Liver (tissue), 8 donors: ENCODE measurements at regions not wholly inside any gene's neighbourhood (a gene's known extent, or its start where the extent isn't known, plus 50 kb on each side); places are given as distances from the start of the nearest gene placed in this dataset.

ENCODE experiments used
- DNase-seq: peaks from one replicate; pipeline ENCODE4 v3.0.0-alpha.2; 2017; ENCODE audit warnings: low spot score
- H3K27ac ChIP-seq, 2 donors: one replicate each; pipeline ENCODE4 v1.7.0; 2013; ENCODE audit warnings: inconsistent platforms in 2 of 2, low read length in 2 of 2, control low read depth in 1 of 2, low read depth in 1 of 2, mild to moderate bottlenecking in 1 of 2
- H3K27me3 ChIP-seq, 4 donors: one replicate each; pipeline versions ENCODE4 v1.6.1 to v1.7.0; 2013; ENCODE audit warnings: low read length in 3 of 4, inconsistent platforms in 1 of 4, mild to moderate bottlenecking in 1 of 4, moderate library complexity in 1 of 4; ENCODE audit not compliant: control insufficient read depth in 4 of 4, insufficient read depth in 4 of 4
- H3K36me3 ChIP-seq, 4 donors: one replicate each; pipeline versions ENCODE4 v1.6.1 to v1.7.0; 2013; ENCODE audit warnings: low read length in 3 of 4, mild to moderate bottlenecking in 3 of 4, low read depth in 1 of 4, moderate library complexity in 1 of 4; ENCODE audit not compliant: control insufficient read depth in 4 of 4, insufficient read depth in 3 of 4
- H3K4me1 ChIP-seq, 4 donors: one replicate each; pipeline versions ENCODE4 v1.6.1 to v1.7.0; 2013; ENCODE audit warnings: low read length in 3 of 4, mild to moderate bottlenecking in 3 of 4, moderate library complexity in 1 of 4; ENCODE audit not compliant: control insufficient read depth in 4 of 4, insufficient read depth in 4 of 4
- H3K4me3 ChIP-seq, 3 donors: one replicate each; pipeline versions ENCODE4 v1.6.1 to v1.7.0; 2013; ENCODE audit warnings: low read length in 3 of 3, control low read depth in 1 of 3, low read depth in 1 of 3, mild to moderate bottlenecking in 1 of 3
- H3K9ac ChIP-seq, 2 donors: one replicate each; pipeline ENCODE4 v1.7.0; 2013; ENCODE audit warnings: low read length in 2 of 2, mild to moderate bottlenecking in 2 of 2, moderate library complexity in 2 of 2, control low read depth in 1 of 2, low read depth in 1 of 2
- H3K9me3 ChIP-seq, 4 donors: one replicate each; pipeline versions ENCODE4 v1.6.1 to v1.7.0; 2013; ENCODE audit warnings: low read length in 3 of 4; ENCODE audit not compliant: control insufficient read depth in 4 of 4
- FOXA1 ChIP-seq: IDR thresholded peaks from 2 replicates; pipeline ENCODE4 v1.6.1; 2016; ENCODE audit warnings: antibody characterized with exemption
- FOXA2 ChIP-seq: IDR thresholded peaks from 2 replicates; pipeline ENCODE4 v1.6.1; 2016; ENCODE audit warnings: antibody characterized with exemption
- GABPA ChIP-seq, 2 donors: IDR thresholded peaks in 1 of 2; conservative IDR thresholded peaks in 1 of 2; 2 replicates each; pipeline ENCODE4 v1.6.1; 2016; ENCODE audit warnings: antibody characterized with exemption in 2 of 2, mild to moderate bottlenecking in 1 of 2, moderate library complexity in 1 of 2
- HNF4A ChIP-seq, 2 donors: conservative IDR thresholded peaks; 2 replicates each; pipeline ENCODE4 v1.6.1; 2016; ENCODE audit warnings: antibody characterized with exemption in 2 of 2, mild to moderate bottlenecking in 2 of 2
- JUND ChIP-seq, 2 donors: IDR thresholded peaks; 2 replicates each; pipeline ENCODE4 v1.6.1; 2016; ENCODE audit warnings: antibody characterized with exemption in 2 of 2
- MAX ChIP-seq: IDR thresholded peaks from 2 replicates; pipeline ENCODE4 v1.6.1; 2016; ENCODE audit warnings: antibody characterized with exemption
- NR2F2 ChIP-seq: IDR thresholded peaks from 2 replicates; pipeline ENCODE4 v1.6.1; 2016; ENCODE audit warnings: antibody characterized with exemption
- RAD21 ChIP-seq, 2 donors: IDR thresholded peaks; 2 replicates each; pipeline ENCODE4 v1.6.1; 2016; ENCODE audit warnings: antibody characterized with exemption in 2 of 2, mild to moderate bottlenecking in 2 of 2
- REST ChIP-seq: IDR thresholded peaks from 2 replicates; pipeline ENCODE4 v1.6.1; 2016; ENCODE audit warnings: antibody characterized with exemption, mild to moderate bottlenecking
- RXRA ChIP-seq, 2 donors: IDR thresholded peaks; 2 replicates each; pipeline ENCODE4 v1.6.1; 2017 to 2018; ENCODE audit warnings: antibody characterized with exemption in 2 of 2, mild to moderate bottlenecking in 1 of 2
- SP1 ChIP-seq: IDR thresholded peaks from 2 replicates; pipeline ENCODE4 v1.6.1; 2018; ENCODE audit warnings: antibody characterized with exemption, mild to moderate bottlenecking
- TAF1 ChIP-seq: conservative IDR thresholded peaks from 2 replicates; pipeline ENCODE4 v1.6.1; 2016; ENCODE audit warnings: antibody characterized with exemption, mild to moderate bottlenecking
- ZBTB33 ChIP-seq: IDR thresholded peaks from 2 replicates; pipeline ENCODE4 v1.6.1; 2016; ENCODE audit warnings: antibody characterized with exemption
- WGBS: extraction: QIAGEN DNeasy Blood & Tissue Kit; methylation state at CpG from one replicate; pipeline ENCODE4 v1.1.7; 2013; 5-methylcytosine and 5-hydroxymethylcytosine counted together
- TF ChIP-seq, protein P1 (sequence below): IDR thresholded peaks from 2 replicates; pipeline ENCODE4 v1.6.1; 2016; ENCODE audit warnings: antibody characterized with exemption
- TF ChIP-seq, protein P2 (sequence below): fragments of 150-350 bp; IDR thresholded peaks from 2 replicates; pipeline ENCODE4 v1.5.1; 2017; ENCODE audit warnings: improper control_type of control experiment, low read depth, low read length; ENCODE audit not compliant: missing input control
- donor health status: healthy.
- donor health status: healthy.
- donor health status: healthy.
- donor health status: healthy.
- donor health status: healthy.

DNA sequence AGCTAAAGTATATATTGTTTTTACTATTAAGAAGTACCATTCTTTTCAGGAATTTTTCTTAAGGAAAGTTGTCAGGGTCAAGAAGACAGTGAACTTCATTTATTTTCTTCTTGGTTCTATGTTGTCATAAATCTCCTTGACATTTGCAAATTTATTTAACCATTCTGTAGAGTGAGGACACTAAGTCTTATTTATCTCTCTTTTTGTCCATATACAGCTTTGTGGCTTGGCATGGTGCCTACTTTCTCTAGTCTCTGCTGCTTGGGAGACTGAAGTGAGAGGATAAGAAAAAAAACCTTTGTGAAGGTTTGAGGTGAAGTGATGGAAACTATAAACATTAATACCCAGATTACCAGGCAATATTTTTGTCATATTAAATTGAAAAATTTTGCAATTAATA lies 1389.4 kb downstream of the SUCLG1 start:
- H3K36me3 ChIP-seq: no peaks in the 10 kb centered on the region
- no peak for TF ChIP-seq RXRA (IDR thresholded peaks at IDR 0.05)
- TF ChIP-seq JUND (IDR thresholded peaks at IDR 0.05): no peak
- TF ChIP-seq REST: no peak
- no peak for TF ChIP-seq GABPA (IDR thresholded peaks at IDR 0.05 in 1 of 2, conservative IDR thresholded peaks at IDR 0.05 in 1 of 2)
- no peak for TF ChIP-seq ZBTB33
- TF ChIP-seq TAF1: no peak
- no peak for TF ChIP-seq SP1
- TF ChIP-seq FOXA1: no peak
- TF ChIP-seq RAD21 (IDR thresholded peaks at IDR 0.05): no peak

GRCh38 chr2:83068714-83069113 lies 1390.4 kb downstream of the SUCLG1 start:
- no peak for DNase-seq
- TF ChIP-seq, protein P1, sequence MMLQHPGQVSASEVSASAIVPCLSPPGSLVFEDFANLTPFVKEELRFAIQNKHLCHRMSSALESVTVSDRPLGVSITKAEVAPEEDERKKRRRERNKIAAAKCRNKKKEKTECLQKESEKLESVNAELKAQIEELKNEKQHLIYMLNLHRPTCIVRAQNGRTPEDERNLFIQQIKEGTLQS: no peak
- TF ChIP-seq MAX (no peak), HNF4A (conservative IDR thresholded peaks at IDR 0.05) (no peak), SP1 (no peak), FOXA1 (no peak), RAD21 (IDR thresholded peaks at IDR 0.05) (no peak), FOXA2 (no peak), JUND (IDR thresholded peaks at IDR 0.05) (no peak), NR2F2 (no peak), REST (no peak)
- TF ChIP-seq, protein P2, sequence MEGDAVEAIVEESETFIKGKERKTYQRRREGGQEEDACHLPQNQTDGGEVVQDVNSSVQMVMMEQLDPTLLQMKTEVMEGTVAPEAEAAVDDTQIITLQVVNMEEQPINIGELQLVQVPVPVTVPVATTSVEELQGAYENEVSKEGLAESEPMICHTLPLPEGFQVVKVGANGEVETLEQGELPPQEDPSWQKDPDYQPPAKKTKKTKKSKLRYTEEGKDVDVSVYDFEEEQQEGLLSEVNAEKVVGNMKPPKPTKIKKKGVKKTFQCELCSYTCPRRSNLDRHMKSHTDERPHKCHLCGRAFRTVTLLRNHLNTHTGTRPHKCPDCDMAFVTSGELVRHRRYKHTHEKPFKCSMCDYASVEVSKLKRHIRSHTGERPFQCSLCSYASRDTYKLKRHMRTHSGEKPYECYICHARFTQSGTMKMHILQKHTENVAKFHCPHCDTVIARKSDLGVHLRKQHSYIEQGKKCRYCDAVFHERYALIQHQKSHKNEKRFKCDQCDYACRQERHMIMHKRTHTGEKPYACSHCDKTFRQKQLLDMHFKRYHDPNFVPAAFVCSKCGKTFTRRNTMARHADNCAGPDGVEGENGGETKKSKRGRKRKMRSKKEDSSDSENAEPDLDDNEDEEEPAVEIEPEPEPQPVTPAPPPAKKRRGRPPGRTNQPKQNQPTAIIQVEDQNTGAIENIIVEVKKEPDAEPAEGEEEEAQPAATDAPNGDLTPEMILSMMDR: no peak
- WGBS: 88% methylated on average over 1 of the region's 1 CpG
- Histone ChIP-seq H3K4me1 (peaks cover 3 to 21% (median 11%) of the 10 kb centered on the region in 4 donors), H3K9ac (no peak overlapping the region), H3K36me3 (no peaks in the 10 kb centered on the region), H3K27ac (no peak overlapping the region), H3K4me3 (no peak overlapping the region), H3K27me3 (no peaks in the 10 kb centered on the region), H3K9me3 (no peaks in the 10 kb centered on the region)

More for the DNA sequence above, 1389.4 kb downstream of the SUCLG1 start:
- Histone ChIP-seq H3K4me1 (peaks cover 3 to 21% (median 11%) of the 10 kb centered on the region in 4 donors), H3K9ac (no peak overlapping the region), H3K27ac (no peak overlapping the region), H3K9me3 (no peaks in the 10 kb centered on the region), H3K4me3 (no peak overlapping the region), H3K27me3 (no peaks in the 10 kb centered on the region)
- DNase-seq: no peak
